Right atrium auricular region (tissue), 2 donors: ENCODE measurements at regions not wholly inside any gene's neighbourhood (a gene's known extent, or its start where the extent isn't known, plus 50 kb on each side); places are given as distances from the start of the nearest gene placed in this dataset.

Experiments used
- DNase-seq: peaks from one replicate; pipeline ENCODE4 v3.0.0-alpha.2; 2019; ENCODE audit warnings: low spot score
- H3K27ac ChIP-seq, 2 donors: fragments of 200-600 bp; sonication (generic); 1 replicate in 1 of 2; 2 replicates in 1 of 2; pipeline ENCODE4 v1.5.1; 2016 to 2019
- H3K27me3 ChIP-seq, 2 donors: fragments of 200-600 bp; sonication (generic); one replicate each; pipeline versions ENCODE4 v1.5.1 to v1.6.0; 2017 to 2019
- H3K36me3 ChIP-seq: fragments of 200-600 bp; sonication (generic); one replicate; pipeline ENCODE4 v1.5.1; 2016
- H3K4me1 ChIP-seq, 2 donors: fragments of 200-600 bp; sonication (generic); one replicate each; pipeline versions ENCODE4 v1.5.1 to v1.6.0; 2017 to 2019
- H3K4me3 ChIP-seq, 2 donors: fragments of 200-600 bp; sonication (generic); 1 replicate in 1 of 2; 2 replicates in 1 of 2; pipeline ENCODE4 v1.5.1; 2017 to 2019; ENCODE audit warnings: mild to moderate bottlenecking in 1 of 2, moderate library complexity in 1 of 2
- H3K9me3 ChIP-seq, 2 donors: fragments of 200-600 bp; sonication (generic); one replicate each; pipeline ENCODE4 v1.5.1; 2019
- TF ChIP-seq, protein P1 (sequence below), 2 donors: fragments of 200-600 bp; sonication (generic); IDR thresholded peaks; one replicate each; pipeline ENCODE4 v1.5.1; 2019; ENCODE audit warnings: antibody characterized with exemption in 2 of 2

DNA sequence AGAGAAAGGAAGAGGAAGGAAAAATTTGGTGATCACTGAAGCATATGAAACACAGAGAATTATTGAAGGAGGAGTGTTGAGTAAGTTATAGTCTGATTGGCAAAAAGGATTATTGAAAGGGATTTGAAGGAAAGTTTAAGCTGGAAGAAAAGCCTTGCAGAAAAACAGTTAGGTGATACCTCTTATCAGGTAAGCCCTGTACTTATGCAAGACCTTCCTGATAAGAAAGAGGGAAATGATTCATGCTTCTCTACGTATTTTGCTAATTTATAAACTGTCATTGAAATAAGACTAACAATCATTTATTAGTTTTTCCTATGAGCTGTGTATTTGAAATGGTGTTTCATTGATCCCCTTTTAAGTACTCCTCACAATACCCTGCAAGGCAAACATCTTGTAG, 793.9 kb upstream of the NRXN1 start:
- Histone ChIP-seq H3K36me3 (no peaks in the 10 kb centered on the region), H3K4me1 (no peaks in the 10 kb centered on the region), H3K4me3 (no peak overlapping the region), H3K27ac (no peak overlapping the region), H3K9me3 (no peaks in the 10 kb centered on the region), H3K27me3 (no peaks in the 10 kb centered on the region)
- DNase-seq: no peak
- TF ChIP-seq, protein P1, sequence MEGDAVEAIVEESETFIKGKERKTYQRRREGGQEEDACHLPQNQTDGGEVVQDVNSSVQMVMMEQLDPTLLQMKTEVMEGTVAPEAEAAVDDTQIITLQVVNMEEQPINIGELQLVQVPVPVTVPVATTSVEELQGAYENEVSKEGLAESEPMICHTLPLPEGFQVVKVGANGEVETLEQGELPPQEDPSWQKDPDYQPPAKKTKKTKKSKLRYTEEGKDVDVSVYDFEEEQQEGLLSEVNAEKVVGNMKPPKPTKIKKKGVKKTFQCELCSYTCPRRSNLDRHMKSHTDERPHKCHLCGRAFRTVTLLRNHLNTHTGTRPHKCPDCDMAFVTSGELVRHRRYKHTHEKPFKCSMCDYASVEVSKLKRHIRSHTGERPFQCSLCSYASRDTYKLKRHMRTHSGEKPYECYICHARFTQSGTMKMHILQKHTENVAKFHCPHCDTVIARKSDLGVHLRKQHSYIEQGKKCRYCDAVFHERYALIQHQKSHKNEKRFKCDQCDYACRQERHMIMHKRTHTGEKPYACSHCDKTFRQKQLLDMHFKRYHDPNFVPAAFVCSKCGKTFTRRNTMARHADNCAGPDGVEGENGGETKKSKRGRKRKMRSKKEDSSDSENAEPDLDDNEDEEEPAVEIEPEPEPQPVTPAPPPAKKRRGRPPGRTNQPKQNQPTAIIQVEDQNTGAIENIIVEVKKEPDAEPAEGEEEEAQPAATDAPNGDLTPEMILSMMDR (IDR thresholded peaks at IDR 0.05): no peak

GRCh38 chr2:51813247-51813646, 781.3 kb upstream of the NRXN1 start:
- Histone ChIP-seq H3K4me3 (no peak overlapping the region), H3K27ac (no peak overlapping the region), H3K27me3 (no peaks in the 10 kb centered on the region), H3K9me3 (no peaks in the 10 kb centered on the region), H3K36me3 (no peaks in the 10 kb centered on the region), H3K4me1 (no peaks in the 10 kb centered on the region)
- no peak for DNase-seq
- TF ChIP-seq, protein P1 (IDR thresholded peaks at IDR 0.05): no peak

GRCh38 chr2:51812138-51812866, 780.4 kb upstream of the NRXN1 start:
- no peak overlapping the region for H3K4me3 ChIP-seq
- no peaks in the 10 kb centered on the region for H3K27me3 ChIP-seq
- no peak for DNase-seq
- H3K36me3 ChIP-seq: no peaks in the 10 kb centered on the region
- no peak overlapping the region for H3K27ac ChIP-seq
- H3K9me3 ChIP-seq: no peaks in the 10 kb centered on the region
- H3K4me1 ChIP-seq: no peaks in the 10 kb centered on the region
- TF ChIP-seq, protein P1 (IDR thresholded peaks at IDR 0.05): no peak

DNA sequence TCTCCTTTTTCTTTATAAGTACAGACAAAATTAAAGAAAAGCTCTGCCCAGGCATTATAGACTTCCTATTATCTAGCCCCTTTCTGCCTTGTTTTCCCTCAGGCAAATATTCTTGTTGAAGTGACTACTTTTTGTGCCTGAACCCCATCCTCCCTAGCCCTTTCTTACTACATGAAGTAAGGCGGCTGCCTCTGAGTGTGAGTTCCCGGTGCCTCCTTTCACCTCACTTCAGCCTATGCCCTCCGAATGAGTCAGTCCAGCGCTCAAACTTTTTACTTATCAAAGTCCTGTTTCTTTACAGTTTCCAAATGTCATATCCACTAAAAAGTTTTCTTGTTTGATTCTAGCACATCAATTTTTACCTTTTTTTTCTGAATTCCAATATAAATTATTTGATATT, 778.3 kb upstream of the NRXN1 start:
- DNase-seq: no peak
- TF ChIP-seq, protein P1 (IDR thresholded peaks at IDR 0.05): no peak
- Histone ChIP-seq H3K27ac (no peak overlapping the region), H3K4me1 (no peaks in the 10 kb centered on the region), H3K27me3 (no peaks in the 10 kb centered on the region), H3K4me3 (no peak overlapping the region), H3K36me3 (no peaks in the 10 kb centered on the region), H3K9me3 (no peaks in the 10 kb centered on the region)

DNA sequence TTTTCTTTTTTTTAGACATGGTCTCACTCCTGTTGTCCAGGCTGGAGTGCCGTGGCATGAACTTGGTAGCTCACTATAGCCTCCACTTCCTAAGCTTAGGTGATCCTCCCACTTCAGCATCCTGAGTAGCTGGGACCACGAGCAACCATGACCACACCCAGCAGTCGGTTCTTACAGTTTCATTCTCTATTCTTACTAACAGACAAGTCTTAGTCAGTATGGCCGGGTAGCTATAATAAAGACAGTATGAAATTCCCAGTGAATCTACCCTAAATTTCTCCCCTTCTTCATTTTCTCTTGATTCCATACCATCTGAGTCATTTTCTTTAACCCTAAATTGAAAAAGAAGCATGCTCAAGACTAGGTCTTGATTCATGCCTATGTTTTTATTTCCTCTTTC, 775.3 kb upstream of the NRXN1 start:
- no peaks in the 10 kb centered on the region for H3K36me3 ChIP-seq
- H3K4me1 ChIP-seq: no peaks in the 10 kb centered on the region
- H3K4me3 ChIP-seq: no peak overlapping the region
- DNase-seq: no peak
- no peaks in the 10 kb centered on the region for H3K27me3 ChIP-seq
- no peak overlapping the region for H3K27ac ChIP-seq
- no peaks in the 10 kb centered on the region for H3K9me3 ChIP-seq
- TF ChIP-seq, protein P1 (IDR thresholded peaks at IDR 0.05): no peak
